Vagina (tissue), 2 donors: ENCODE measurements at regions not wholly inside any gene's neighbourhood (a gene's known extent, or its start where the extent isn't known, plus 50 kb on each side); places are given as distances from the start of the nearest gene placed in this dataset.

Experiments
- POLR2A ChIP-seq, 2 donors: fragments of 450-650 bp; IDR thresholded peaks; one replicate each; pipeline ENCODE4 v1.6.1; 2017; ENCODE audit warnings: antibody characterized with exemption in 2 of 2, mild to moderate bottlenecking in 2 of 2, moderate library complexity in 2 of 2
- TF ChIP-seq, protein P1 (sequence below), 3 experiments: fragments of 450-650 bp in 2 of 3; fragments of 200-600 bp in 1 of 3; sonication (generic) in 1 of 3; IDR thresholded peaks; one replicate each; pipeline ENCODE4 v1.5.1; 2017 to 2019; ENCODE audit warnings: antibody characterized with exemption in 3 of 3, mild to moderate bottlenecking in 2 of 3, moderate library complexity in 2 of 3

DNA sequence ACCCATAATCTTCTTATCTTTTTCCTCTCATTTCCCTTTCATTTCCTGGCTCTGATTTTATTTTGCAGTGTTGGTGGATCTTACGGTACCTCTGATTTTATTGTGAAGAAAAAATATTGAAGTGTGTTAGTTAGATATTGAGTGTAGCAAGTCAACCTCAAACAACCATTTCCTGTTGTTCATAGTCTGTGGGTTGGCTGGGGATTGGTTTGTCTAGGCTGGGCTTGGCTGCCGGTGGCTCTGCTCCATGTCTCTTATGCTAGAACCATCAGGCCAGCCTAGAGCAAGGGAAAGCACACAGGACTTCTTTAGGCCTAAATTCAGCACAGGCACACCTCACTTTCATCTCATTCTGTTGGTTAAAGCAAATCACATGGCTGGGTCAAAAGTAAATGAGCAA is 383.1 kb upstream of the LCORL start:
- TF ChIP-seq POLR2A (IDR thresholded peaks at IDR 0.05): no peak
- TF ChIP-seq, protein P1, sequence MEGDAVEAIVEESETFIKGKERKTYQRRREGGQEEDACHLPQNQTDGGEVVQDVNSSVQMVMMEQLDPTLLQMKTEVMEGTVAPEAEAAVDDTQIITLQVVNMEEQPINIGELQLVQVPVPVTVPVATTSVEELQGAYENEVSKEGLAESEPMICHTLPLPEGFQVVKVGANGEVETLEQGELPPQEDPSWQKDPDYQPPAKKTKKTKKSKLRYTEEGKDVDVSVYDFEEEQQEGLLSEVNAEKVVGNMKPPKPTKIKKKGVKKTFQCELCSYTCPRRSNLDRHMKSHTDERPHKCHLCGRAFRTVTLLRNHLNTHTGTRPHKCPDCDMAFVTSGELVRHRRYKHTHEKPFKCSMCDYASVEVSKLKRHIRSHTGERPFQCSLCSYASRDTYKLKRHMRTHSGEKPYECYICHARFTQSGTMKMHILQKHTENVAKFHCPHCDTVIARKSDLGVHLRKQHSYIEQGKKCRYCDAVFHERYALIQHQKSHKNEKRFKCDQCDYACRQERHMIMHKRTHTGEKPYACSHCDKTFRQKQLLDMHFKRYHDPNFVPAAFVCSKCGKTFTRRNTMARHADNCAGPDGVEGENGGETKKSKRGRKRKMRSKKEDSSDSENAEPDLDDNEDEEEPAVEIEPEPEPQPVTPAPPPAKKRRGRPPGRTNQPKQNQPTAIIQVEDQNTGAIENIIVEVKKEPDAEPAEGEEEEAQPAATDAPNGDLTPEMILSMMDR (IDR thresholded peaks at IDR 0.05): no peak
